Heart left ventricle (tissue), 16 donors: ENCODE measurements at regions not wholly inside any gene's neighbourhood (a gene's known extent, or its start where the extent isn't known, plus 50 kb on each side); places are given as distances from the start of the nearest gene placed in this dataset.

ENCODE experiments used
- ATAC-seq, 4 donors: fragments of 200-7000 bp; cut with Tn5 transposase; one replicate each; pipeline ENCODE4 v1.9.1; 2020 to 2022; ENCODE audit warnings: moderate library complexity in 4 of 4, mild to moderate bottlenecking in 3 of 4, moderate number of reproducible peaks in 1 of 4
- DNase-seq, 5 donors: peaks; one replicate each; pipeline ENCODE4 v3.0.0-alpha.2; 2020
- H3K27ac ChIP-seq, 12 donors: fragments of 200-600 bp; sonication (generic) in 4 of 12; one replicate each; pipeline versions ENCODE4 v1.5.0 to v1.8.0; 2016 to 2022; ENCODE audit warnings: mild to moderate bottlenecking in 2 of 12
- H3K27me3 ChIP-seq, 9 donors: fragments of 200-600 bp; sonication (generic) in 2 of 9; one replicate each; pipeline versions ENCODE4 v1.5.1 to v1.8.0; 2016 to 2022; ENCODE audit warnings: mild to moderate bottlenecking in 3 of 9
- H3K36me3 ChIP-seq, 9 donors: fragments of 200-600 bp; sonication (generic) in 2 of 9; one replicate each; pipeline versions ENCODE4 v1.5.0 to v1.8.0; 2018 to 2022; ENCODE audit warnings: mild to moderate bottlenecking in 2 of 9
- H3K4me1 ChIP-seq, 12 donors: fragments of 200-600 bp; sonication (generic) in 4 of 12; one replicate each; pipeline versions ENCODE4 v1.5.0 to v1.8.0; 2016 to 2022; ENCODE audit warnings: mild to moderate bottlenecking in 3 of 12
- H3K4me3 ChIP-seq, 12 donors: fragments of 200-600 bp; sonication (generic) in 4 of 12; one replicate each; pipeline versions ENCODE4 v1.5.0 to v1.8.0; 2017 to 2022; ENCODE audit warnings: mild to moderate bottlenecking in 9 of 12, moderate library complexity in 4 of 12
- H3K9me3 ChIP-seq, 12 donors: fragments of 200-600 bp; sonication (generic) in 4 of 12; one replicate each; pipeline versions ENCODE4 v1.5.0 to v1.8.0; 2016 to 2022; ENCODE audit warnings: mild to moderate bottlenecking in 1 of 12
- POLR2A ChIP-seq, 2 donors: fragments of 450-650 bp; IDR thresholded peaks; one replicate each; pipeline ENCODE4 v1.6.1; 2017; ENCODE audit warnings: antibody characterized with exemption in 2 of 2, mild to moderate bottlenecking in 2 of 2, moderate library complexity in 2 of 2
- WGBS, 4 donors: extraction: QIAGEN DNeasy Blood & Tissue Kit in 2 of 4; methylation state at CpG; one replicate each; pipeline versions ENCODE4 v1.1.5 to v1.1.7; 2013 to 2018; 5-methylcytosine and 5-hydroxymethylcytosine counted together
- intact Hi-C, 10 donors: fragments of 100-400 bp; cut with DNase I; formaldehyde crosslinking; loops; one replicate each; pipeline versions ENCODE4 v1.11.1 to v1.14.2; 2022
- TF ChIP-seq, protein P1 (sequence below), 12 donors: fragments of 200-600 bp; sonication (generic) in 4 of 12; IDR thresholded peaks; one replicate each; pipeline versions ENCODE4 v1.5.0 to v1.8.0; 2018 to 2022; ENCODE audit warnings: antibody characterized with exemption in 12 of 12, mild to moderate bottlenecking in 5 of 12
- donor health status: ischemic (EF 13 %, LVEDD 7.1; RV severe dilation, severe dysfunction).
- donor health status: healthy with polysubstance abuse.
- donor health status: DM: no; HTN: yes; CAD: no.
- donor health status: DM: no; HTN: no; CAD: no.
- donor health status: ischemic (EF 25% LVEDD 6.9; RV normal size, moderate dysfunction).
- donor health status: ischemic (EF 25% LVEDD 5.7; RV mildly dilated, moderate dysfunction).
- donor health status: healthy.
- donor health status: DM: yes; HTN: yes; CAD: no.
- donor health status: ischemic (EF 35%, LVEDD 5.7; RV mildly dilated, moderate dysfunction).
- donor health status: nonischemic (EF 11% LVEDD 7.7; RV severe dilation, severe dysfunction).
- donor health status: DM: yes; HTN: yes; CAD: no.
- donor health status: PGD.
- donor health status: ischemic (EF 29% LVEDD 5.4; RV normal size, mild dysfunction).
- donor health status: nonischemic (EF 23%, LVEDD 6.1; RV moderate dilation, normal function).

DNA sequence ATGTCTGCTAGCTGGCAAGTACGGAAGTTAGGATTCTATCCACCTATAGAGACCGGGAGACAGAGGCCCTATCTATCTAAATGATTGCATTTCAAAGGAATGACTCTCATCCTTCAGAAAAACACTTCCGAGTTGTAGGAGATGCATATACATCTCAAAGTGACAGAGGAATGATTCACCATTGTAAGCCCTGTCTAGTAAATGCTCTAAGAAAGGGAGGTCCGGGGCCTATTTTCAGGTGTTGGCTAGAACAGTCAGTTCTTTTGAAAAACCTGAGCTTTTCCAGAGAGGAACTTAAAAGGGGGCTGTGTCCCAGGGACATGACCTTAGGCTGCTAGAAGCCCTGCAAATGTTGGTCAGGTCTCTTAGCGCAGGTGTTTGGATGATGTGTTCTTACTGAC lies 262.9 kb upstream of the IL1RAPL1 start:
- no peak overlapping the region for H3K4me3 ChIP-seq
- DNase-seq (no peak), ATAC-seq (no peak)
- peaks cover 0 to under 1% (median 0%) of the 10 kb centered on the region in 12 donors for H3K9me3 ChIP-seq
- WGBS, 4 donors: 50 to 67% (median 64%) methylated on average over 5 of the region's 5 CpGs
- H3K27ac ChIP-seq: no peak overlapping the region
- intact Hi-C loops: no loop called here
- H3K4me1 ChIP-seq: no peaks in the 10 kb centered on the region
- no peaks in the 10 kb centered on the region for H3K27me3 ChIP-seq
- H3K36me3 ChIP-seq: no peaks in the 10 kb centered on the region
- TF ChIP-seq, protein P1, sequence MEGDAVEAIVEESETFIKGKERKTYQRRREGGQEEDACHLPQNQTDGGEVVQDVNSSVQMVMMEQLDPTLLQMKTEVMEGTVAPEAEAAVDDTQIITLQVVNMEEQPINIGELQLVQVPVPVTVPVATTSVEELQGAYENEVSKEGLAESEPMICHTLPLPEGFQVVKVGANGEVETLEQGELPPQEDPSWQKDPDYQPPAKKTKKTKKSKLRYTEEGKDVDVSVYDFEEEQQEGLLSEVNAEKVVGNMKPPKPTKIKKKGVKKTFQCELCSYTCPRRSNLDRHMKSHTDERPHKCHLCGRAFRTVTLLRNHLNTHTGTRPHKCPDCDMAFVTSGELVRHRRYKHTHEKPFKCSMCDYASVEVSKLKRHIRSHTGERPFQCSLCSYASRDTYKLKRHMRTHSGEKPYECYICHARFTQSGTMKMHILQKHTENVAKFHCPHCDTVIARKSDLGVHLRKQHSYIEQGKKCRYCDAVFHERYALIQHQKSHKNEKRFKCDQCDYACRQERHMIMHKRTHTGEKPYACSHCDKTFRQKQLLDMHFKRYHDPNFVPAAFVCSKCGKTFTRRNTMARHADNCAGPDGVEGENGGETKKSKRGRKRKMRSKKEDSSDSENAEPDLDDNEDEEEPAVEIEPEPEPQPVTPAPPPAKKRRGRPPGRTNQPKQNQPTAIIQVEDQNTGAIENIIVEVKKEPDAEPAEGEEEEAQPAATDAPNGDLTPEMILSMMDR (IDR thresholded peaks at IDR 0.05): no peak
- TF ChIP-seq POLR2A (IDR thresholded peaks at IDR 0.05): no peak

DNA sequence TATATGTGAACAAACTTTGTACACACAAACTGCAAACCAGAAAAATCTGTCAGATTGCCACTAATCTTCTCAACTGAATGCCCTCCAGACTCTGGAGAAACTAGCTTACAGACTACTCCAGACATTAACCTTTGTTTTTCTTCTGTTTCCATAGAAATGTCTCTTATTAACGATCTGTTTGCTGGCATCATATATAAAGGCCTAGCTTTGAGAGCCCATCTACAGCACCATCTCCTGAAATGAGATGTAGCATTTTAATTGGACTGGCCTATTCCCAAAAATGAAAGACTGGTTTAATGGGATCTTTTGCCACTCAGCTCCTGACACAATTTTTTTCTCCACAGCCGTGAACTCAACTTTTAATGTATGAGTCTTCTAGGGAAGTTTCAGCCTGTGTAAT lies 266.0 kb upstream of the IL1RAPL1 start:
- DNase-seq (no peak), ATAC-seq (no peak)
- no peak overlapping the region for H3K4me3 ChIP-seq
- intact Hi-C loops: no loop called here
- H3K36me3 ChIP-seq: no peaks in the 10 kb centered on the region
- H3K9me3 ChIP-seq: peaks cover 0 to 18% (median 0%) of the 10 kb centered on the region in 12 donors
- no peaks in the 10 kb centered on the region for H3K4me1 ChIP-seq
- TF ChIP-seq, protein P1 (IDR thresholded peaks at IDR 0.05): no peak
- TF ChIP-seq POLR2A (IDR thresholded peaks at IDR 0.05): no peak
- H3K27ac ChIP-seq: no peak overlapping the region
- no peaks in the 10 kb centered on the region for H3K27me3 ChIP-seq
- WGBS, 4 donors: 67 to 82% (median 69%) methylated on average over 2 of the region's 2 CpGs

DNA sequence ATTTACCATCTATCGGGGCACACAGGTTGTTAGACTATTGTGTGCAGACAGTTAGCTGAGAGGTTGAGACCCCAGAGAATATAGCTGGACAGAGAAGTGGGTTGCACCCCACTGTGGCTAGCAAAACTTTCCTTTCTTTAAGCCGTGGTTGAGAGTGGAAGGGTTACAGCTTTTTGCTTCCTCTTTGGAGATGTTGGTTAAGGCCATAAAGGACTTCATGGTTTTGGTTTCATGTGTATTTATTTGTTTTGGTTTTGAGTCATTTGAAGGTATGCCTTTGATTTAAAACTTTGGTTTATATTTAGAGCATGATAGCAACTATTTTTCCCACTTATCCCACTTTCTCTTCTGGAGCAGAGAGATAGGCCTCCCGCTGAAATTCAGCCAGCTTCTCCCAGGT lies 274.3 kb upstream of the IL1RAPL1 start:
- Histone ChIP-seq H3K4me1 (no peaks in the 10 kb centered on the region), H3K27me3 (no peaks in the 10 kb centered on the region), H3K36me3 (no peaks in the 10 kb centered on the region), H3K27ac (no peak overlapping the region), H3K9me3 (peaks cover 0 to 5% (median 0%) of the 10 kb centered on the region in 12 donors), H3K4me3 (no peak overlapping the region)
- no peak for DNase-seq
- WGBS, 4 donors: 75 to 92% (median 80%) methylated on average over 3 of the region's 3 CpGs
- intact Hi-C loops: no loop called here
- no peak for TF ChIP-seq POLR2A (IDR thresholded peaks at IDR 0.05)
- TF ChIP-seq, protein P1 (IDR thresholded peaks at IDR 0.05): no peak
- no peak for ATAC-seq

DNA sequence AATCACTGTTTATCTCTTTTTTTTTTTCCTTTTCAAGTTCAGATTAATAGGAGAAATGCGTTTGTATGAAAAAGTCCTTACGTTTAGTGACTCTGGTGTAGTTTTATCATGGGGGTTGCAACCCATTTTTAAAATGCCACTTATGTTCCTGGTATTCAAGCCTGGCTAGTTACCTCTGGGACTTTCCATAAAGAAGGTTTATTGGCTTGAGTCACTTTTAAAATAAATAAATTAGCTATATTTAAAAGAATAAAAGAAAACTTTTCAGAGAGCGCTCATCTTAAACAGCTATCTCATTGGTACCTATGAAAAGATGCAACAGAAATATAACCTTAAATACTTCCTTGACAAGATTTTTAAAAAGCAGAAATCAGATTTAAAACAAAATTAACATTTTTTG lies 275.0 kb upstream of the IL1RAPL1 start:
- DNase-seq (no peak), ATAC-seq (no peak)
- 81 to 95% (median 87%) methylated on average over 3 of the region's 3 CpGs for WGBS, 4 donors
- H3K4me3 ChIP-seq: no peak overlapping the region
- intact Hi-C loops: no loop called here
- H3K4me1 ChIP-seq: no peaks in the 10 kb centered on the region
- no peaks in the 10 kb centered on the region for H3K27me3 ChIP-seq
- TF ChIP-seq, protein P1 (IDR thresholded peaks at IDR 0.05): no peak
- no peak for TF ChIP-seq POLR2A (IDR thresholded peaks at IDR 0.05)
- no peaks in the 10 kb centered on the region for H3K36me3 ChIP-seq
- H3K27ac ChIP-seq: no peak overlapping the region
- peaks cover 0 to 4% (median 0%) of the 10 kb centered on the region in 12 donors for H3K9me3 ChIP-seq
